GM23338 (cell line): ENCODE measurements at regions not wholly inside any gene's neighbourhood (a gene's known extent, or its start where the extent isn't known, plus 50 kb on each side); places are given as distances from the start of the nearest gene placed in this dataset.

Source experiments
- ATAC-seq: fragments of 200-7000 bp; cut with Tn5 transposase; 3 replicates; pipeline ENCODE4 v1.9.1; 2020
- DNase-seq: peaks from one replicate; pipeline ENCODE4 v3.0.0-alpha.2; 2015; ENCODE audit warnings: low spot score
- H2AFZ ChIP-seq: fragments of 200-600 bp; sonication (generic); 2 replicates; pipeline ENCODE4 v1.8.0; 2016; ENCODE audit warnings: antibody characterized with exemption, mild to moderate bottlenecking, moderate library complexity
- H3F3A ChIP-seq: fragments of 200-600 bp; sonication (generic); replicated peaks from 2 replicates; pipeline ENCODE4 v1.8.0; 2017; ENCODE audit warnings: antibody characterized with exemption, mixed run types, low read depth
- H3K27ac ChIP-seq: fragments of 200-600 bp; sonication (generic); 2 replicates; pipeline ENCODE4 v1.6.1; 2016; ENCODE audit warnings: low read depth
- H3K27me3 ChIP-seq: fragments of 200-600 bp; sonication (generic); 2 replicates; pipeline ENCODE4 v1.8.0; 2016; ENCODE audit warnings: mild to moderate bottlenecking, mixed run types, moderate library complexity; ENCODE audit not compliant: insufficient read depth
- H3K36me3 ChIP-seq: fragments of 200-600 bp; sonication (generic); 2 replicates; pipeline ENCODE4 v1.8.0; 2016; ENCODE audit warnings: mild to moderate bottlenecking; ENCODE audit not compliant: insufficient read depth
- H3K4me1 ChIP-seq: fragments of 200-600 bp; sonication (generic); 2 replicates; pipeline ENCODE4 v1.8.0; 2016; ENCODE audit warnings: mild to moderate bottlenecking, moderate library complexity; ENCODE audit not compliant: insufficient read depth
- H3K4me2 ChIP-seq: fragments of 200-600 bp; sonication (generic); 2 replicates; pipeline ENCODE4 v1.7.1; 2017; ENCODE audit warnings: mixed run types
- H3K4me3 ChIP-seq: fragments of 200-600 bp; sonication (generic); 2 replicates; pipeline ENCODE4 v1.6.1; 2016; ENCODE audit warnings: mixed run types
- H3K79me2 ChIP-seq: fragments of 200-600 bp; sonication (generic); replicated peaks from 2 replicates; pipeline ENCODE4 v1.8.0; 2017; ENCODE audit warnings: mild to moderate bottlenecking; ENCODE audit not compliant: insufficient read depth
- H3K9me2 ChIP-seq: fragments of 200-600 bp; sonication (generic); 2 replicates; pipeline ENCODE4 v1.8.0; 2017; ENCODE audit not compliant: insufficient read depth
- H4K20me1 ChIP-seq: fragments of 200-600 bp; sonication (generic); replicated peaks from 2 replicates; pipeline ENCODE4 v1.8.0; 2017; ENCODE audit warnings: mild to moderate bottlenecking; ENCODE audit not compliant: insufficient read depth
- H3K27ac Mint-ChIP-seq: 2 replicates; pipeline ENCODE4 v1.8.0; 2020; ENCODE audit warnings: inconsistent platforms, mild to moderate bottlenecking, moderate library complexity, mixed read lengths
- H3K27me3 Mint-ChIP-seq: 3 replicates; pipeline ENCODE4 v1.8.0; 2022; ENCODE audit warnings: low read depth, mild to moderate bottlenecking, moderate library complexity, mixed read lengths, inconsistent platforms; ENCODE audit not compliant: insufficient read depth, poor library complexity
- H3K36me3 Mint-ChIP-seq: 3 replicates; pipeline ENCODE4 v1.8.0; 2021; ENCODE audit warnings: low read depth, mild to moderate bottlenecking, inconsistent platforms, moderate library complexity, mixed read lengths
- H3K4me1 Mint-ChIP-seq: 3 replicates; pipeline ENCODE4 v1.8.0; 2020; ENCODE audit warnings: mild to moderate bottlenecking, inconsistent platforms, mixed read lengths
- H3K4me3 Mint-ChIP-seq: 3 replicates; pipeline ENCODE4 v1.8.0; 2021; ENCODE audit warnings: moderate library complexity, mild to moderate bottlenecking, inconsistent platforms, mixed read lengths
- H3K9me3 Mint-ChIP-seq: 3 replicates; pipeline ENCODE4 v1.8.0; 2020; ENCODE audit warnings: moderate library complexity, mild to moderate bottlenecking, inconsistent platforms, mixed read lengths
- ETS1 ChIP-seq: IDR thresholded peaks from 2 replicates; pipeline ENCODE4 v1.6.1; 2016; ENCODE audit warnings: antibody characterized with exemption
- EZH2phosphoT487 ChIP-seq: fragments of 200-600 bp; sonication (generic); IDR thresholded peaks from one replicate; pipeline ENCODE4 v1.8.1; 2018; ENCODE audit warnings: antibody characterized with exemption; ENCODE audit not compliant: unreplicated experiment
- JUNB ChIP-seq: IDR thresholded peaks from one replicate; pipeline ENCODE4 v1.6.1; 2016; ENCODE audit warnings: antibody characterized with exemption; ENCODE audit not compliant: unreplicated experiment
- NANOG ChIP-seq: IDR thresholded peaks from 2 replicates; pipeline ENCODE4 v1.6.1; 2016; ENCODE audit warnings: antibody characterized with exemption, borderline replicate concordance
- POLR2AphosphoS5 ChIP-seq: IDR thresholded peaks from 2 replicates; pipeline ENCODE4 v1.6.1; 2016; ENCODE audit warnings: antibody characterized with exemption, low read depth
- REST ChIP-seq: IDR thresholded peaks from one replicate; pipeline ENCODE4 v1.6.1; 2018; ENCODE audit warnings: antibody characterized with exemption; ENCODE audit not compliant: unreplicated experiment
- STAT1 ChIP-seq: IDR thresholded peaks from one replicate; pipeline ENCODE4 v1.6.1; 2016; ENCODE audit warnings: antibody characterized with exemption; ENCODE audit not compliant: unreplicated experiment
- ZNF114 ChIP-seq: fragments of 250-450 bp; sonication (Bioruptor Pico); IDR thresholded peaks from 2 replicates; pipeline ENCODE4 v1.5.0; 2020; ENCODE audit warnings: mild to moderate bottlenecking, moderate library complexity
- ZNF331 ChIP-seq: fragments of 250-450 bp; sonication (Bioruptor Pico); IDR thresholded peaks from 2 replicates; pipeline ENCODE4 v1.5.0; 2020; ENCODE audit warnings: low read depth, mild to moderate bottlenecking, moderate library complexity
- TF ChIP-seq, protein P1 (sequence below), 2 experiments: fragments of 200-600 bp in 1 of 2; sonication (generic) in 1 of 2; conservative IDR thresholded peaks; 2 replicates each; pipeline versions ENCODE4 v1.5.1 to v1.6.1; 2016 to 2017; ENCODE audit warnings: antibody characterized with exemption in 2 of 2, low read depth in 2 of 2, mild to moderate bottlenecking in 2 of 2, moderate library complexity in 1 of 2

DNA sequence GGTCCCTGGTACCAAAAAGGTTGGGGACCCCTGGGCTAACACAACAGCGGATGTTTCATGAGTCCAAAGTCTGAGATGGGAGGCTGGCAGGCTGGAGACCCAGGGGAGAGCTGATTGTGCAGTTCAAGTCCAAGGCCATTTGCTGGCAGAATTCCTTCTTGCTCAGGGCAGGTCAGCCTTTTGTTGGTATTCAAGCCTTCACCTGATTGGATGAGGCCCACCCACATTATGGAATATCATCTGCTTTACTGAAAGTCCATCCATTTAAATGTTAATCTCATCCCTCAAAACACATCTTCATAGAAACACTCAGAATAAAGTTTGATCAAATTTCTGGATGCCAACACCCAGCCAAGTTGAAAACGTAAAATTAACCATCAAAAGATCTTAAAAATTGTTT lies 52.9 kb downstream of the GSC start (continued):
- TF ChIP-seq REST, result no peak
- no peak for TF ChIP-seq POLR2AphosphoS5
- no peak for TF ChIP-seq NANOG
- no peak for TF ChIP-seq EZH2phosphoT487
- TF ChIP-seq STAT1, result no peak
- TF ChIP-seq ZNF331 (CRISPR knock-in tag), result no peak
- no peak for TF ChIP-seq ETS1

GRCh38 chr14:94713115-94713514 lies 56.8 kb downstream of the GSC start:
- Histone ChIP-seq H4K20me1 (no peaks in the 10 kb centered on the region), H3K4me3 (no peak overlapping the region), H3K9me2 (no peaks in the 10 kb centered on the region), H3F3A (no peaks in the 10 kb centered on the region), H2AFZ (no peak overlapping the region), H3K27me3 (no peaks in the 10 kb centered on the region), H3K79me2 (no peaks in the 10 kb centered on the region), H3K4me1 (no peaks in the 10 kb centered on the region), H3K27ac (no peak overlapping the region), H3K36me3 (no peaks in the 10 kb centered on the region), H3K4me2 (no peak overlapping the region)
- no peak overlapping the region for H3K4me3 Mint-ChIP-seq
- peaks cover 3% of the 10 kb centered on the region; the same call in 1 of the 3 replicates for H3K9me3 Mint-ChIP-seq
- DNase-seq (no peak), ATAC-seq (no peak)
- H3K27ac Mint-ChIP-seq, result no peak overlapping the region
- peaks cover 7% of the 10 kb centered on the region; the same call in 1 of the 3 replicates for H3K4me1 Mint-ChIP-seq
- 0 out of 3 replicates have a peak, but pooled peaks cover 2% of the 10 kb centered on the region for H3K36me3 Mint-ChIP-seq
- no peaks in the 10 kb centered on the region for H3K27me3 Mint-ChIP-seq
- TF ChIP-seq JUNB, result no peak
- no peak for TF ChIP-seq REST
- no peak for TF ChIP-seq ZNF114 (CRISPR knock-in tag)
- TF ChIP-seq, protein P1, sequence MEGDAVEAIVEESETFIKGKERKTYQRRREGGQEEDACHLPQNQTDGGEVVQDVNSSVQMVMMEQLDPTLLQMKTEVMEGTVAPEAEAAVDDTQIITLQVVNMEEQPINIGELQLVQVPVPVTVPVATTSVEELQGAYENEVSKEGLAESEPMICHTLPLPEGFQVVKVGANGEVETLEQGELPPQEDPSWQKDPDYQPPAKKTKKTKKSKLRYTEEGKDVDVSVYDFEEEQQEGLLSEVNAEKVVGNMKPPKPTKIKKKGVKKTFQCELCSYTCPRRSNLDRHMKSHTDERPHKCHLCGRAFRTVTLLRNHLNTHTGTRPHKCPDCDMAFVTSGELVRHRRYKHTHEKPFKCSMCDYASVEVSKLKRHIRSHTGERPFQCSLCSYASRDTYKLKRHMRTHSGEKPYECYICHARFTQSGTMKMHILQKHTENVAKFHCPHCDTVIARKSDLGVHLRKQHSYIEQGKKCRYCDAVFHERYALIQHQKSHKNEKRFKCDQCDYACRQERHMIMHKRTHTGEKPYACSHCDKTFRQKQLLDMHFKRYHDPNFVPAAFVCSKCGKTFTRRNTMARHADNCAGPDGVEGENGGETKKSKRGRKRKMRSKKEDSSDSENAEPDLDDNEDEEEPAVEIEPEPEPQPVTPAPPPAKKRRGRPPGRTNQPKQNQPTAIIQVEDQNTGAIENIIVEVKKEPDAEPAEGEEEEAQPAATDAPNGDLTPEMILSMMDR (conservative IDR thresholded peaks at IDR 0.05; ENCODE audit: low read depth in 2 of 2), result no peak
- no peak for TF ChIP-seq ETS1
